ENCODE measurements at regions not wholly inside any gene's neighbourhood (a gene's known extent, or its start where the extent isn't known, plus 50 kb on each side); places are given as distances from the start of the nearest gene placed in this dataset.

- no peak for TF ChIP-seq CTCF (IDR thresholded peaks at IDR 0.05)
- TF ChIP-seq POLR2A (IDR thresholded peaks at IDR 0.05), result no peak
These were observed 965.6 kb downstream of the EFNB2 start for GRCh38 chr13:105569816-105570215.

Data from lower leg skin (tissue), 3 donors.